Right ventricle myocardium inferior (tissue), 1 donor: ENCODE measurements at regions not wholly inside any gene's neighbourhood (a gene's known extent, or its start where the extent isn't known, plus 50 kb on each side); places are given as distances from the start of the nearest gene placed in this dataset.
"Not testable (repeated sequence)": the region's sequence is repeated elsewhere in the genome, so short reads cannot be mapped to it uniquely, and the experiment has no call there.

Experiments used
- ATAC-seq: fragments of 200-7000 bp; cut with Tn5 transposase; one replicate; pipeline ENCODE4 v1.9.1; 2020; ENCODE audit warnings: mild to moderate bottlenecking, moderate library complexity
- DNase-seq: peaks from one replicate; pipeline ENCODE4 v3.0.0; 2021; ENCODE audit errors: missing footprints
- intact Hi-C: fragments of 100-400 bp; cut with DNase I; formaldehyde crosslinking; loops from one replicate; pipeline ENCODE4 v1.11.0; 2022
- donor health status: DM: no; HTN: yes; CAD: no; lungs with severe emphysema.

DNA sequence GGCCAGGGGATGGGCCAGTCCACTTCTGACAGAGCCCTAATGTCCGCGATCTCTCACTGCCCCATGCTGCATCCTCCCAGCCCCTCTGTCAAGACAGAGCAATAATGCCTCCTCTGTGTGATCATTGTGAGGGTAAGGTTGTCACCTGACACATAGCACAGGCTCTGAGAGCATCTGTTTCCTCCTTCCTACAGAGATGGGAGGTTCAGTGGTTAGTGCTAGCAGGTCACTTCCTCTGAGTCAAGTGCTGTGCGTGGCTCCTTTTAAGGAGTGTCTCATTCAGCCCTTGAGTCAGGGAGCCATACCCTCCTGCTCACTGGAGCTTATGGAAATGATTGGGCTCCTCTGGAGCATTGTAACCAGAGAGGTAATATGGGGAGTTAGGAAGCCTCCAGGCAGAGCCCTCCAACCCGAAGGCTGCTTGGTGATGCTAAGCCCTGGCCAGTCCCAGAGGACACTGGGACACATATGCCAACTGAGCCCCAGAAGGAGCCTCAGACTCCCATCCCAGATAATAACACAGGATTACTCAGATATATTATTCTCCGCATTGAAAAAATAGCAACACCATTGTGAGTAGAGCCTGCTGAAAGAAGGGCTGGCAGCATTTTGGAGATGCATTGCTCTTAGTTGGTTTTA, 189.0 kb downstream of the GALNT1 start:
- DNase-seq (no peak), ATAC-seq (no peak)
- intact Hi-C loops: no loop called here

GRCh38 chr18:35771172-35771571, 189.6 kb downstream of the GALNT1 start:
- no peak for DNase-seq
- intact Hi-C loops: no loop called here
- no peak for ATAC-seq

DNA sequence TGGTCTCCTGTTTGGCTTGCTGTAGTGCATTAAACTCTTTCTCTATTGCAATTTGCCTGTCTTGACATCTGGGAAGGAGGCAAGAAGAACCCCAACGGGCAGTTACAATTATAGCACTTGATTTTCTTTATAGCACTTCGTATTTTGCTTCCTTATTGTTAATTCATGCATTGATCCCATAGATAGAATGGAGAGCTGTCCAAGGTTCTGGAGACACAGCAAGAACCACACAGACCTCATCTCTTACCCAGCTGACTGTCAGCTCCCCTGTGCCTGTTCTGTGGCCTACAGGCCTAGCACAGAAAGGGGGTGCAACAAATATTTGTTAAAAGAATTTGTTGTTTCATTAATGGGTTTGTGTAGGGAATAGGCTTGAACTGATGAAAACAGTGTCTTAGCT, 194.3 kb downstream of the GALNT1 start:
- ATAC-seq (no peak), DNase-seq (no peak)
- intact Hi-C loops: no loop called here

DNA sequence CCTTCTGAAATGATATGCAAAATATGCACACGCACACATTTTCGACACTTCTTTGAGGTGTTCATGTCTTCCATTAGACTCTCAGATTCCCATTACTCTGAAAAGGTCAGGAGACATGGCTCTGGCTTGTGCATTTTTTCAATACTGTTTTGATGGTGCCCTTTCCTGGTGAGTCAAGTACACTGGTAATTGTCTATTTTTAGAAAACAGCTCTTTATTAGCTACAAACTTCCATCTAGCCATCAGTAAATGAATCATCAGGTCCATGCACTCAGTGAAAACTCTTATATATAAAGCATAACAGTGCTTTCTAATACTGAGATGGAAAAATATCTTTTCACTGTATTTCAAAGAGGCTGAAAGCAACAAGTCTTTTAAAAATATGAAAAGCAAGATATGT, 194.9 kb downstream of the GALNT1 start:
- DNase-seq (no peak), ATAC-seq (no peak)
- intact Hi-C loops: no loop called here

GRCh38 chr18:35777039-35777438, 195.4 kb upstream of the RMP24 start:
- ATAC-seq: no peak
- DNase-seq: peak; percentile 40
- intact Hi-C loops: no loop called here

GRCh38 chr18:35778850-35779627, 193.4 kb upstream of the RMP24 start:
- ATAC-seq (peak; percentile 90), DNase-seq (peak; percentile 57)
- intact Hi-C loops: no loop called here

DNA sequence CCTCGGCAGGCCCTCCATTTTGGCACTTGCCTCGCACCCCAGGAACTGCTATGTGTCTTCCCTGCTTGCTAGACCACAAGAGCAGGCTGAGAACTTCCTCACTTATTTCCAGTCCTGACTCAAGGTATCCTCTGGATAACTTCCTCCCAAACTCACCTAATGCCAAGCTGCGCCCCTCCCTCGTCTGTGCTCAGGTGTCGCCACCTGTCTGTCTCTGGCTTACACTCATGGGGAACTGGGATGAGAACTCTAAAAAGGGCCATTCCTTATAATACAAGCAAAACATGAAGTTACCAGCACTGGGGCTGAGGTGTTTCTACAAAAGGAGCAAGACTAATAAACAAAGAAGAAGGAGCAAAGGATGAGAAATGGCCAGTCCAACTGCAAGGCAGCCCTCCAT, 191.5 kb upstream of the RMP24 start:
- DNase-seq (no peak), ATAC-seq (no peak)
- intact Hi-C loops: no loop called here

DNA sequence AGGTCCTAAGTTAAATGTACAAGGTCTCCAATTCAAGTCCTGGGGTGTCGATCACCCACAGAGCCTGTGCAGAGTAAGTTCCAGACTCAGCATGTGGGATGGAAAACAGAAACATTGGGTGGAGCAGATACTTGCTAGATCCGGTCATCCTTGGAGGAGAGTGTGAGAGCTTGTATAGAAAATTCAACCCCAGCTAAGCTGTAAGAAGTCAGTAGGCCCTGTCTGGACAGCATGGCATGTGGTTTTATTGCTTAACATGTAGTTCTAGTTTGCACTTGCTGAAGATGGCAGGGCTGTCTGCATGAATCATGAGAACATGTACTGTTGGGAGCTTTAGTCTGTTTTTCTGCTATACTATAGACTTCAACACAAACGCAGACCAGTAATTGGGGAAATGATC, 189.6 kb upstream of the RMP24 start:
- no peak for ATAC-seq
- no peak for DNase-seq
- intact Hi-C loops: no loop called here

GRCh38 chr18:35786365-35787042, 186.0 kb upstream of the RMP24 start:
- intact Hi-C loops: no loop called here
- no peak for DNase-seq
- no peak for ATAC-seq

DNA sequence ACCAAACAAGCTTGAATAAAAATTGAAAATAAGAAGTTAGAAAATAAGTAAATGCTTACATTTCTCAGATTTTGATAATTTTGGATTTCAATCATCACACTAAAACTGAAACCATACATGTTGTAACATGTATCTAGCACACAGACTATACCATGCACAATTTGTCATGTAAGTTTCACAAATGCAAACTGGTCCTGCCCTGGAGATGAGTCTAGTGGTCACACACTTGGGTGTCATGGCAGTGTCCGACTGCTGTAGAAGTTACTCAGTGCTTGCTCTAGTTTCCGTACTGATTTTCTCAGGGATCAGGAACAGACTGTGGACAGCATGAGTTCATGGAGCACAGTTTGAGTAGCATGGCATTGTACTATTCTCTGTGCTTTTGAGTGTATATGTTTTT, 182.9 kb upstream of the RMP24 start:
- DNase-seq: no peak
- intact Hi-C loops: no loop called here
- no peak for ATAC-seq

GRCh38 chr18:35797948-35798347, 174.5 kb upstream of the RMP24 start:
- no peak for DNase-seq
- intact Hi-C loops: no loop called here
- no peak for ATAC-seq

DNA sequence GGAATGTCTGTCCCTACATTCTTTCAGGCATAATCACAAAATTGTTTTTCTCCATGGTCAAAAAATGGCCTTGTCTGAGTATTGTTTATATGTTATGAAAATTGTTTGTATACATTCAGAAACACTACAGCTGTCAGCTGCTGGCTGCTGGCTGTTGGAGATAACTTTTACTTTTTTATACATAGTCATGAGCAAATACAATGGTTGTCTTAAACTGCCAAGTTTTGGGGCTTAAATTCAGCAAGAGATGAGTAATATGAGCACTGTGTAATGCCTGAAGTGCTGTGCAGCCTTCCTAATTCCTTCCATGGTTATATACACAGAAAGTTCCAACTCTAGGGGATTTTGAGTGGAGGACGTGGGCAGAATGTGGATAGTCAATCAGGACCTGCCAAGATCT, 168.9 kb upstream of the RMP24 start:
- intact Hi-C loops: no loop called here
- ATAC-seq: no peak

DNA sequence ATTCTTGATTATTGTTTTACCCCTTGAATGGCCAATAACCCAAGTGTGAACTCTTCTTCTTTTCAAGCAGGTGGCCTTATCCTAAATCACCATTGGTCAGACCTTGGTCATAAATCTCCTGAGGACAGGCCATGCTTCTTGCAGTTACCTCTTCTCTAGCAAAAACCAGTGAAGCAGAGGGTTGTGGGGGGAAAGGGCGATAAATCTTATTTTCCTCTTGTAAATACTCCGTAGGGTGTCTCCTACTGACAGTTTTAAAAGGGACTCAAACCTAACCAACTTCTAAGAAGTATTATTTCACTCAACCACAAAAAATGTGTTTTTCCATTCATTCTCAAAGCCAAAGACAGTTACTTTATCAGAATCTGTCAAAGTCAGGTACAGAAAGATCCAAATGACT, 168.1 kb upstream of the RMP24 start:
- no peak for DNase-seq
- intact Hi-C loops: no loop called here
- no peak for ATAC-seq

More for the DNA sequence above, 168.9 kb upstream of the RMP24 start:
- DNase-seq: no peak

DNA sequence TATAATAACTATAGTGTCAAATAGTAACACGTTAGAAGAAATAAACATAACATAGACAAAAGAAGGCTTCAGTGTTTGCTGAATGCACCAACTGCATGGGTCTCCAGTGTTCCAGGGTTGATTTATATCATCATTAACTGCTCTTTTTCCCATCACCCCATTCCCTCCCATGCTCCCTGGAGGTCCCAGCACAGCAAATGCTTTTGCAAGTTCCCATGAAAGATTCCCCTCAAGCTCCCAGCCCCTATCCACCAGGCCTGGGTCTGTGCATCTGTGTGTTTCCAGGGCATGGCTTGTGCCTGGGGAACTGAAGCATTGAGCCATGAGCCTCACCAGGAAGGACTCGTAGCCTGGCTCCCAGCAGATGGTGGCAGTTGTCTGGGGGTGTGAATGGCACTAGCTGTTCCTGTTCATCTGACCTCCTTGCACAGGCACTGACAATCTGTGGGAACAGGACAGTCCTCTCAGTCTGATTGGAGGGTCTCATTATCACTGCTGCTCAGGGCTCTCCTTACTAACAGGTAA, 164.6 kb upstream of the RMP24 start:
- intact Hi-C loops: no loop called here
- DNase-seq: no peak
- ATAC-seq: no peak

GRCh38 chr18:35808796-35809195, 163.7 kb upstream of the RMP24 start:
- intact Hi-C loops: no loop called here
- ATAC-seq (no peak), DNase-seq (no peak)

DNA sequence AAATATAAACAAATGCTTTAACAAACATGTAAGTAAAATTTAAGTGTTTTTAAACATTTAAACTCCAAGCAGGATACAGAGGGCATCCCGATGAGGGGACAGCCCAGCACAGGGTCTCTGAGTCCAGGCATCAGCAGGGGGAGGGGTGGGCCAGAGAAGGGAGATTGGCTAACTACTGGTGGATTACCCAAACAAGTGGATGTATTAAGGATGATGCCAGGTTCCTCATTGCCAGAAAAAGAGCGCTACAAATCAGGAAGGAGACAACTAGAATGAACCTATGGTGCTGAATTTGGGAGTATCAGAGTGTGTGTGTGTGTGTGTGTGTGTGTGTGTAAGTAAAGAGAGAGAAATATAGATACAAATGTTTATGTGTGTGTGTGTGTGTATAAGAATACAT, 162.0 kb upstream of the RMP24 start:
- intact Hi-C loops: no loop called here
- DNase-seq (no peak), ATAC-seq (no peak)

DNA sequence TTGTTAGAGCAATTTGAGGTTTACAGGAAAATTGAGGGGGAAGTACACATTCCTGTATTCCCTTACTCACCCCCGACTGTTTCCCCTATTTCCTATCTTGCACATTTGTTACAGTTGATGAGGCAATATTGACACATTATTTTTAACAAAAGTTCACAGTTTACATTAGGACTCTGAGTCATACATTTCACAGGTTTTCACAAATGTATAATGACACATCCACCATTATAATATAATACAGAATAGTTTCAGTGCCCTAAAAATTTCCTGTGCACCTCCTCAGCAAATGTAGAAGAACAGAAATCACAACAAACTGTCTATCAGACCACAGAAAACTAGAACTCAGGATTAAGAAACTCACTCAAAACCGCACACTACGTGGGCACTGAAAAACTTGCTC, 160.6 kb upstream of the RMP24 start:
- intact Hi-C loops: no loop called here
- no peak for DNase-seq
- ATAC-seq: no peak

DNA sequence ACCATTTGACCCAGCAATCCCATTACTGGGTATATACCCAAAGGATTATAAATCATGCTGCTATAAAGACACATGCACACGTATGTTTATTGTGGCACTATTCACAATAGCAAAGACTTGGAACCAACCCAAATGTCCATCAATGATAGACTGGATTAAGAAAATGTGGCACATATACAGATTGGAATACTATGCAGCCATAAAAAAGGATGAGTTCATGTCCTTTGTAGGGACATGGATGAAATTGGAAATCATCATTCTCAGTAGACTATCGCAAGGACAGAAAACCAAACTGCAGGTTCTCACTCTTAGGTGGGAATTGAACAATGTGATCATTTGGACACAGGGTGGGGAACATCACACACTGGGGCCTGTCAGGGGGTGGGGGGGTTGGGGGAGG, 157.5 kb upstream of the RMP24 start:
- ATAC-seq, DNase-seq, intact Hi-C loops: not testable (repeated sequence)

GRCh38 chr18:35816003-35816402, 156.5 kb upstream of the RMP24 start:
- intact Hi-C loops: no loop called here
- ATAC-seq (no peak), DNase-seq (no peak)
